ENCODE measurements at regions not wholly inside any gene's neighbourhood (a gene's known extent, or its start where the extent isn't known, plus 50 kb on each side); places are given as distances from the start of the nearest gene placed in this dataset.

DNA sequence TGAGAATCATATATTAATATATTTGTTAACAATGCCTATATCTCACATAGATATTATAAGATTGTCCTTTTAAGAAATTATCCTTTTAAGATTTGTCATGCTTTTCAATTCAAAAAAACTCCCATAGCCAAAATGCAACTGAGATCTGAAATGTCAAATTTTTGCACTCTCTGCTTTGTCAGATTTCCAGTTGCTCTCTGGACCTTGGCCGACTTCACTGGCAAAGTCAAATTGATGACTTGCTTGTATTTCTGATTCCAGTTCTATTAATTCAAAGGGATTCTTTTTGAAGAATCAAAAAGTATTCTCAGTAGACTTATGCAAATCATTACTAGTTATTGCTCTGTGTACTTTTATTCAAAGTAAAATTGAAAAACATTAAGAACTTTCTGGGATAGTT lies 101.2 kb upstream of the SCEL start:
- TF ChIP-seq POLR2AphosphoS5 (IDR thresholded peaks at IDR 0.05; ENCODE audit: low read depth, low read length) (no peak), EZH2phosphoT487 (IDR thresholded peaks at IDR 0.05; ENCODE audit: borderline replicate concordance) (no peak), MAX (IDR thresholded peaks at IDR 0.05) (no peak), CTCF (IDR thresholded peaks at IDR 0.05 in 2 of 3, conservative IDR thresholded peaks at IDR 0.05 in 1 of 3; ENCODE audit: borderline replicate concordance in 1 of 3, insufficient read depth in 1 of 3, low read depth in 2 of 3, low read length in 2 of 3) (no peak), POLR2A (IDR thresholded peaks at IDR 0.05; ENCODE audit: borderline replicate concordance, extremely low read depth, insufficient read depth, insufficient read length) (no peak), ZNF274 (IDR thresholded peaks at IDR 0.05; ENCODE audit: low read depth, low read length) (no peak)
